T-helper 1 cell treated with Interleukin-12 subunit alpha and Interleukin-12 subunit beta and Interleukin-4 antibody, amounts not matched to agents 30 μg/mL and 1 μg/mL, for 36 hours (primary cell): ENCODE measurements at regions not wholly inside any gene's neighbourhood (a gene's known extent, or its start where the extent isn't known, plus 50 kb on each side); places are given as distances from the start of the nearest gene placed in this dataset.
"Not testable (repeated sequence)": the region's sequence is repeated elsewhere in the genome, so short reads cannot be mapped to it uniquely, and the experiment has no call there.

Experiments
- H3K27ac Mint-ChIP-seq: one replicate; pipeline ENCODE4 v1.8.0; 2021; ENCODE audit warnings: mild to moderate bottlenecking, mixed read lengths
- H3K27me3 Mint-ChIP-seq: one replicate; pipeline ENCODE4 v1.8.0; 2021; ENCODE audit warnings: low read depth, mixed read lengths
- H3K36me3 Mint-ChIP-seq: one replicate; pipeline ENCODE4 v1.8.0; 2021; ENCODE audit warnings: low read depth, mixed read lengths
- H3K4me1 Mint-ChIP-seq: one replicate; pipeline ENCODE4 v1.8.0; 2021; ENCODE audit warnings: low read depth, mixed read lengths
- H3K4me3 Mint-ChIP-seq: one replicate; pipeline ENCODE4 v1.8.0; 2021; ENCODE audit warnings: mild to moderate bottlenecking, moderate library complexity, mixed read lengths
- H3K9me3 Mint-ChIP-seq: one replicate; pipeline ENCODE4 v1.8.0; 2021; ENCODE audit warnings: mixed read lengths

- H3K27me3 Mint-ChIP-seq = peaks cover 7% of the 10 kb centered on the region
- no peaks in the 10 kb centered on the region for H3K4me1 Mint-ChIP-seq
- H3K27ac Mint-ChIP-seq = no peak overlapping the region
- no peaks in the 10 kb centered on the region for H3K9me3 Mint-ChIP-seq
- no peaks in the 10 kb centered on the region for H3K36me3 Mint-ChIP-seq
- no peak overlapping the region for H3K4me3 Mint-ChIP-seq
Measured at GRCh38 chr13:91245288-91245687, 102.2 kb upstream of the MIR17HG start.

GRCh38 chr13:91247768-91248167, 99.7 kb upstream of the MIR17HG start:
- Mint-ChIP-seq H3K27me3 (peaks cover 7% of the 10 kb centered on the region), H3K27ac (no peak overlapping the region)

GRCh38 chr13:91248249-91248648, 99.2 kb upstream of the MIR17HG start:
- Mint-ChIP-seq H3K36me3 (no peaks in the 10 kb centered on the region), H3K9me3 (no peaks in the 10 kb centered on the region), H3K4me3 (no peak overlapping the region), H3K27ac (no peak overlapping the region), H3K27me3 (peaks cover 7% of the 10 kb centered on the region), H3K4me1 (no peaks in the 10 kb centered on the region)

More at GRCh38 chr13:91247768-91248167, 99.7 kb upstream of the MIR17HG start:
- Mint-ChIP-seq H3K4me3 (no peak overlapping the region), H3K9me3 (no peaks in the 10 kb centered on the region), H3K4me1 (no peaks in the 10 kb centered on the region), H3K36me3 (no peaks in the 10 kb centered on the region)

- H3K9me3 Mint-ChIP-seq = no peaks in the 10 kb centered on the region
- no peaks in the 10 kb centered on the region for H3K4me1 Mint-ChIP-seq
- H3K36me3 Mint-ChIP-seq = no peaks in the 10 kb centered on the region
- H3K27me3 Mint-ChIP-seq = peaks cover 7% of the 10 kb centered on the region
- H3K4me3 Mint-ChIP-seq = no peak overlapping the region
- no peak overlapping the region for H3K27ac Mint-ChIP-seq
Measured at GRCh38 chr13:91249370-91249769, 98.1 kb upstream of the MIR17HG start.

- no peaks in the 10 kb centered on the region for H3K9me3 Mint-ChIP-seq
- H3K4me1 Mint-ChIP-seq = no peaks in the 10 kb centered on the region
- no peak overlapping the region for H3K27ac Mint-ChIP-seq
- H3K4me3 Mint-ChIP-seq = no peak overlapping the region
- H3K27me3 Mint-ChIP-seq = peaks cover 7% of the 10 kb centered on the region
- no peaks in the 10 kb centered on the region for H3K36me3 Mint-ChIP-seq
Measured at GRCh38 chr13:91249861-91250260, 97.6 kb upstream of the MIR17HG start.

- not testable (repeated sequence) for H3K27ac Mint-ChIP-seq, H3K36me3 Mint-ChIP-seq, H3K9me3 Mint-ChIP-seq, H3K4me3 Mint-ChIP-seq, H3K4me1 Mint-ChIP-seq, H3K27me3 Mint-ChIP-seq
Measured at GRCh38 chr13:91251573-91251972, 95.9 kb upstream of the MIR17HG start.

- Mint-ChIP-seq H3K27me3 (no peaks in the 10 kb centered on the region), H3K9me3 (peaks cover 4% of the 10 kb centered on the region), H3K4me1 (no peaks in the 10 kb centered on the region), H3K27ac (no peak overlapping the region), H3K36me3 (no peaks in the 10 kb centered on the region), H3K4me3 (no peak overlapping the region)
Measured at GRCh38 chr13:91264484-91264883, 83.0 kb upstream of the MIR17HG start.

- H3K4me1 Mint-ChIP-seq = peaks cover 4% of the 10 kb centered on the region
- no peak overlapping the region for H3K4me3 Mint-ChIP-seq
- peaks cover 4% of the 10 kb centered on the region for H3K27me3 Mint-ChIP-seq
- H3K27ac Mint-ChIP-seq = no peak overlapping the region
- peaks cover 4% of the 10 kb centered on the region for H3K9me3 Mint-ChIP-seq
- no peaks in the 10 kb centered on the region for H3K36me3 Mint-ChIP-seq
Measured at GRCh38 chr13:91269237-91269636, 78.2 kb upstream of the MIR17HG start.

GRCh38 chr13:91270031-91270430, 77.5 kb upstream of the MIR17HG start:
- no peak overlapping the region for H3K27ac Mint-ChIP-seq
- H3K4me1 Mint-ChIP-seq = peaks cover 4% of the 10 kb centered on the region
- no peaks in the 10 kb centered on the region for H3K36me3 Mint-ChIP-seq
- H3K27me3 Mint-ChIP-seq = peaks cover 4% of the 10 kb centered on the region
- peaks cover 4% of the 10 kb centered on the region for H3K9me3 Mint-ChIP-seq
- H3K4me3 Mint-ChIP-seq = no peak overlapping the region

- H3K9me3 Mint-ChIP-seq = no peaks in the 10 kb centered on the region
- no peak overlapping the region for H3K4me3 Mint-ChIP-seq
- H3K27ac Mint-ChIP-seq = no peak overlapping the region
- H3K4me1 Mint-ChIP-seq = peaks cover 4% of the 10 kb centered on the region
- no peaks in the 10 kb centered on the region for H3K36me3 Mint-ChIP-seq
- peaks cover 4% of the 10 kb centered on the region for H3K27me3 Mint-ChIP-seq
Measured at GRCh38 chr13:91272235-91272777, 75.2 kb upstream of the MIR17HG start.

GRCh38 chr13:91273675-91274074, 73.8 kb upstream of the MIR17HG start:
- Mint-ChIP-seq H3K27ac (no peak overlapping the region), H3K27me3 (peaks cover 12% of the 10 kb centered on the region), H3K4me1 (peaks cover 4% of the 10 kb centered on the region), H3K9me3 (no peaks in the 10 kb centered on the region), H3K36me3 (no peaks in the 10 kb centered on the region), H3K4me3 (no peak overlapping the region)

- H3K27me3 Mint-ChIP-seq = peaks cover 9% of the 10 kb centered on the region
- H3K27ac Mint-ChIP-seq = no peak overlapping the region
- H3K36me3 Mint-ChIP-seq = no peaks in the 10 kb centered on the region
- no peak overlapping the region for H3K4me3 Mint-ChIP-seq
- no peaks in the 10 kb centered on the region for H3K4me1 Mint-ChIP-seq
- no peaks in the 10 kb centered on the region for H3K9me3 Mint-ChIP-seq
Measured at GRCh38 chr13:91277013-91277676, 70.3 kb upstream of the MIR17HG start.

GRCh38 chr13:91278291-91278690, 69.2 kb upstream of the MIR17HG start:
- H3K4me3 Mint-ChIP-seq = no peak overlapping the region
- H3K27ac Mint-ChIP-seq = no peak overlapping the region
- H3K36me3 Mint-ChIP-seq = no peaks in the 10 kb centered on the region
- no peaks in the 10 kb centered on the region for H3K9me3 Mint-ChIP-seq
- H3K27me3 Mint-ChIP-seq = peaks cover 9% of the 10 kb centered on the region
- no peaks in the 10 kb centered on the region for H3K4me1 Mint-ChIP-seq

GRCh38 chr13:91278888-91279287, 68.6 kb upstream of the MIR17HG start:
- H3K4me3 Mint-ChIP-seq = no peak overlapping the region
- H3K9me3 Mint-ChIP-seq = no peaks in the 10 kb centered on the region
- no peaks in the 10 kb centered on the region for H3K36me3 Mint-ChIP-seq
- peaks cover 9% of the 10 kb centered on the region for H3K27me3 Mint-ChIP-seq
- no peak overlapping the region for H3K27ac Mint-ChIP-seq
- no peaks in the 10 kb centered on the region for H3K4me1 Mint-ChIP-seq

- Mint-ChIP-seq H3K27ac (no peak overlapping the region), H3K9me3 (no peaks in the 10 kb centered on the region), H3K4me1 (no peaks in the 10 kb centered on the region), H3K4me3 (no peak overlapping the region), H3K27me3 (peaks cover 12% of the 10 kb centered on the region), H3K36me3 (no peaks in the 10 kb centered on the region)
Measured at GRCh38 chr13:91280801-91281200, 66.7 kb upstream of the MIR17HG start.
